GM11168 (cell line): ENCODE measurements at regions not wholly inside any gene's neighbourhood (a gene's known extent, or its start where the extent isn't known, plus 50 kb on each side); places are given as distances from the start of the nearest gene placed in this dataset.
"Not testable (repeated sequence)": the region's sequence is repeated elsewhere in the genome, so short reads cannot be mapped to it uniquely, and the experiment has no call there.

Source experiments
- in situ Hi-C: fragments of 300-500 bp; cut with MboI; formaldehyde crosslinking; loops from one replicate; pipeline ENCODE4 v1.12.0; 2022; ENCODE audit warnings: low sequenced_read_pairs; ENCODE audit not compliant: unreplicated experiment

GRCh38 chr10:57716884-57717283 is 550.8 kb downstream of the IPMK start:
- in situ Hi-C loops, result no loop called here

GRCh38 chr10:57715233-57715632 is 552.5 kb downstream of the IPMK start:
- in situ Hi-C loops, result no loop called here

- in situ Hi-C loops, result no loop called here
These were observed 560.4 kb downstream of the IPMK start for GRCh38 chr10:57707300-57707658.

- in situ Hi-C loops, result no loop called here
These were observed 561.0 kb downstream of the IPMK start for GRCh38 chr10:57706576-57707299.

GRCh38 chr10:57706016-57706415 is 561.7 kb downstream of the IPMK start:
- in situ Hi-C loops, result no loop called here

- in situ Hi-C loops, result no loop called here
These were observed 567.8 kb downstream of the IPMK start for GRCh38 chr10:57699944-57700343.

- in situ Hi-C loops, result no loop called here
These were observed 571.1 kb downstream of the IPMK start for GRCh38 chr10:57696641-57697040.

GRCh38 chr10:57694956-57695608 is 572.6 kb downstream of the IPMK start:
- in situ Hi-C loops, result no loop called here

GRCh38 chr10:57692255-57692980 is 575.3 kb downstream of the IPMK start:
- in situ Hi-C loops, result no loop called here

- in situ Hi-C loops, result no loop called here
These were observed 577.9 kb downstream of the IPMK start for GRCh38 chr10:57689596-57690297.

GRCh38 chr10:57679916-57680315 is 587.8 kb downstream of the IPMK start:
- in situ Hi-C loops, result no loop called here

GRCh38 chr10:57675125-57675524 is 592.6 kb downstream of the IPMK start:
- in situ Hi-C loops, result no loop called here

- in situ Hi-C loops, result loop anchor here (25.0 kb wide), 1 partner anchor 336 kb away; no protein-coding TSS in a partner anchor
These were observed 594.2 kb downstream of the IPMK start for GRCh38 chr10:57673446-57673960.

GRCh38 chr10:57664815-57665214 is 602.9 kb downstream of the IPMK start:
- in situ Hi-C loops, result loop anchor here (25.0 kb wide), 1 partner anchor 328 kb away; no protein-coding TSS in a partner anchor

GRCh38 chr10:57663401-57663800 is 604.3 kb downstream of the IPMK start:
- in situ Hi-C loops, result loop anchor here (25.0 kb wide), 1 partner anchor 326 kb away; no protein-coding TSS in a partner anchor

GRCh38 chr10:57661206-57661605 is 606.5 kb downstream of the IPMK start:
- in situ Hi-C loops, result loop anchor here (25.0 kb wide), 1 partner anchor 324 kb away; no protein-coding TSS in a partner anchor

- in situ Hi-C loops, result loop anchor here (25.0 kb wide), 1 partner anchor 320 kb away; no protein-coding TSS in a partner anchor
These were observed 610.4 kb downstream of the IPMK start for GRCh38 chr10:57657164-57657765.

GRCh38 chr10:57654856-57655255 is 612.8 kb downstream of the IPMK start:
- in situ Hi-C loops, result loop anchor here (25.0 kb wide), 1 partner anchor 318 kb away; no protein-coding TSS in a partner anchor

GRCh38 chr10:57645108-57645507 is 622.6 kb downstream of the IPMK start:
- in situ Hi-C loops, result not testable (repeated sequence)

GRCh38 chr10:57638411-57638810 is 629.3 kb downstream of the IPMK start:
- in situ Hi-C loops, result no loop called here
